Ishikawa (cell line): ENCODE measurements at regions not wholly inside any gene's neighbourhood (a gene's known extent, or its start where the extent isn't known, plus 50 kb on each side); places are given as distances from the start of the nearest gene placed in this dataset.

Experiments
- CEBPB ChIP-seq: IDR thresholded peaks from 2 replicates; pipeline ENCODE4 v1.6.1; 2012
- FOXM1 ChIP-seq: IDR thresholded peaks from 2 replicates; pipeline ENCODE4 v1.6.1; 2012; ENCODE audit warnings: low read depth, borderline replicate concordance
- MAX ChIP-seq: IDR thresholded peaks from 2 replicates; pipeline ENCODE4 v1.6.1; 2012
- RAD21 ChIP-seq: IDR thresholded peaks from 2 replicates; pipeline ENCODE4 v1.6.1; 2012; ENCODE audit warnings: low read depth
- REST ChIP-seq: IDR thresholded peaks from 2 replicates; pipeline ENCODE4 v1.6.1; 2012; ENCODE audit warnings: low read depth, mild to moderate bottlenecking
- TCF12 ChIP-seq: IDR thresholded peaks from 2 replicates; pipeline ENCODE4 v1.6.1; 2012; ENCODE audit warnings: low read depth
- ZBTB7A ChIP-seq: IDR thresholded peaks from 2 replicates; pipeline ENCODE4 v1.6.1; 2012; ENCODE audit warnings: low read depth

- TF ChIP-seq CEBPB, result no peak
- TF ChIP-seq RAD21, result no peak
- TF ChIP-seq REST, result no peak
- no peak for TF ChIP-seq MAX
- no peak for TF ChIP-seq FOXM1
- TF ChIP-seq TCF12, result no peak
- no peak for TF ChIP-seq ZBTB7A
Measured at GRCh38 chr5:3027866-3028635, 276.6 kb upstream of the IRX2 start.
